ENCODE measurements at regions not wholly inside any gene's neighbourhood (a gene's known extent, or its start where the extent isn't known, plus 50 kb on each side); places are given as distances from the start of the nearest gene placed in this dataset.

GRCh38 chr9:1639166-1639565 is 376.0 kb upstream of the SMARCA2 start:
- Histone ChIP-seq H3K4me1 (no peaks in the 10 kb centered on the region), H3K9ac (ENCODE audit: low read depth in 2 of 2, low read length in 2 of 2) (no peak overlapping the region), H3K27ac (no peak overlapping the region), H3K27me3 (no peaks in the 10 kb centered on the region), H3K36me3 (no peaks in the 10 kb centered on the region), H3K4me3 (no peak overlapping the region), H3K9me3 (no peaks in the 10 kb centered on the region)
- intact Hi-C loops (cut with DNase I), result no loop called here
- TF ChIP-seq CTCF (IDR thresholded peaks at IDR 0.05), result no peak
- DNase-seq, result no peak

GRCh38 chr9:1647776-1648175 is 367.4 kb upstream of the SMARCA2 start:
- Histone ChIP-seq H3K27ac (no peak overlapping the region), H3K9ac (ENCODE audit: low read depth in 2 of 2, low read length in 2 of 2) (no peak overlapping the region), H3K9me3 (no peaks in the 10 kb centered on the region), H3K4me3 (no peak overlapping the region), H3K36me3 (no peaks in the 10 kb centered on the region), H3K27me3 (no peaks in the 10 kb centered on the region), H3K4me1 (no peaks in the 10 kb centered on the region)
- no peak for TF ChIP-seq CTCF (IDR thresholded peaks at IDR 0.05)
- DNase-seq, result no peak
- intact Hi-C loops (cut with DNase I), result no loop called here

- Histone ChIP-seq H3K27ac (no peak overlapping the region), H3K27me3 (no peaks in the 10 kb centered on the region), H3K9ac (ENCODE audit: low read depth in 2 of 2, low read length in 2 of 2) (no peak overlapping the region), H3K4me3 (no peak overlapping the region), H3K36me3 (no peaks in the 10 kb centered on the region), H3K4me1 (no peaks in the 10 kb centered on the region), H3K9me3 (no peaks in the 10 kb centered on the region)
- DNase-seq, result no peak
- TF ChIP-seq CTCF (IDR thresholded peaks at IDR 0.05), result no peak
- intact Hi-C loops (cut with DNase I), result no loop called here
These were observed 361.9 kb upstream of the SMARCA2 start for GRCh38 chr9:1653282-1653681.

GRCh38 chr9:1658661-1659362 is 356.3 kb upstream of the SMARCA2 start:
- H3K27ac ChIP-seq, result no peak overlapping the region
- no peaks in the 10 kb centered on the region for H3K4me1 ChIP-seq
- TF ChIP-seq CTCF (IDR thresholded peaks at IDR 0.05), result no peak
- H3K9me3 ChIP-seq, result no peaks in the 10 kb centered on the region
- intact Hi-C loops (cut with DNase I), result no loop called here
- H3K9ac ChIP-seq (ENCODE audit: low read depth in 2 of 2, low read length in 2 of 2), result no peak overlapping the region
- H3K4me3 ChIP-seq, result no peak overlapping the region
- no peaks in the 10 kb centered on the region for H3K36me3 ChIP-seq
- H3K27me3 ChIP-seq, result no peaks in the 10 kb centered on the region
- no peak for DNase-seq

- H3K4me1 ChIP-seq, result no peaks in the 10 kb centered on the region
- H3K4me3 ChIP-seq, result no peak overlapping the region
- H3K36me3 ChIP-seq, result no peaks in the 10 kb centered on the region
- intact Hi-C loops (cut with DNase I), result no loop called here
- H3K9ac ChIP-seq (ENCODE audit: low read depth in 2 of 2, low read length in 2 of 2), result no peak overlapping the region
- H3K27ac ChIP-seq, result no peak overlapping the region
- no peaks in the 10 kb centered on the region for H3K27me3 ChIP-seq
- DNase-seq, result no peak
- H3K9me3 ChIP-seq, result no peaks in the 10 kb centered on the region
- no peak for TF ChIP-seq CTCF (IDR thresholded peaks at IDR 0.05)
These were observed 355.8 kb upstream of the SMARCA2 start for GRCh38 chr9:1659363-1659690.

Data from colonic mucosa (tissue), 4 donors.